Islet of Langerhans (tissue), 1 donor: ENCODE measurements at regions not wholly inside any gene's neighbourhood (a gene's known extent, or its start where the extent isn't known, plus 50 kb on each side); places are given as distances from the start of the nearest gene placed in this dataset.

Experiments
- FAIRE-seq: peaks from one replicate; lab custom pipeline; 2011; peaks lifted over from hg19 to GRCh38; lab: Jason Lieb, UNC

- peak; percentile 73 for FAIRE-seq
These were observed 123.3 kb upstream of the GADD45A start for GRCh38 chr1:67561704-67562113.

- no peak for FAIRE-seq
These were observed 121.3 kb upstream of the GADD45A start for GRCh38 chr1:67563684-67564083.

DNA sequence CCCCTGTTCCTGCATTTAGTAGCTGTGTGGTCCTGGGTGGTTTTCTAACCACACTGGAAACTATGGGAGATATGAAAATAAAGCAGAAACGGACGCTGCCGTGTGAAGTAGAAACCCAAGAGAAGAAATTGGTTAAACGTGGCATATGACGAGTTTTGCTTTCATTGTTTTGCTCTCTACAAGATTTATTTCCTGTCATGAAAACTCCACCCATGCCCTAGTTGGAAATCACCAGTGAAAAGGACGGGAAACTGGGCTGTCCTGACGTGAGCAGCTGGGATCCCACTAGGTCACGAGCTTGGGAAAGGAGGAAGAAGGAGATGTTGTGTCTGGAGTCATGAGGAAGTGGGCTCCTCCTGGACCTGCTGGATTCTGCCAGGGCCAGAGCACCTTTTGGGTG lies 120.8 kb upstream of the GADD45A start:
- no peak for FAIRE-seq

DNA sequence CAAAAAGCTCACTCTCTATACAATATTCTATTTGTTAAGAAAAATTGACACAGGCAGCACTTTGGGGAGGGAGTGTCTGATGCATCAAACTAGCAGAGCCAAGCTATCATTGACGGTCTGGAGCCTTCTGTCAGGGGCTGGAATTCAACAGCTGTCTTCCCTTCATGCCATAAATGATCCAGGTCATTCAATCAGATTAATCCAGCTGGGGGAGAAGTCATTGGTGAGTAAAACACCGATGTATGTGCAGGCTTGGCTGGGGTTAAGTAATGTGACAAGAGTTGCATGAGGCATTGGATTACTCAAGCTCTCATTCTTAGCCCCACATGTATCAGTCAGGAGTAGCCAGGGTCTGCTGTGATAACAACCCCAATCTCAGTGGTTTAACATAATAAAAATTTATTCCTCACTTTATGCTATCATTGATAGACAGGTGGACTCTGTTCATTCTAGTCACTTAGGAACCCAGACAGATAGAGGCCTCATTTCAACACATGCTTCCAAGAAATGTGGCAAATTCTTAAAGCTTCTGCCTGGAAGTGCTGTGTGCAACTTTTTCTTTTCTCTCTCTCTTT lies 118.1 kb upstream of the GADD45A start:
- no peak for FAIRE-seq

DNA sequence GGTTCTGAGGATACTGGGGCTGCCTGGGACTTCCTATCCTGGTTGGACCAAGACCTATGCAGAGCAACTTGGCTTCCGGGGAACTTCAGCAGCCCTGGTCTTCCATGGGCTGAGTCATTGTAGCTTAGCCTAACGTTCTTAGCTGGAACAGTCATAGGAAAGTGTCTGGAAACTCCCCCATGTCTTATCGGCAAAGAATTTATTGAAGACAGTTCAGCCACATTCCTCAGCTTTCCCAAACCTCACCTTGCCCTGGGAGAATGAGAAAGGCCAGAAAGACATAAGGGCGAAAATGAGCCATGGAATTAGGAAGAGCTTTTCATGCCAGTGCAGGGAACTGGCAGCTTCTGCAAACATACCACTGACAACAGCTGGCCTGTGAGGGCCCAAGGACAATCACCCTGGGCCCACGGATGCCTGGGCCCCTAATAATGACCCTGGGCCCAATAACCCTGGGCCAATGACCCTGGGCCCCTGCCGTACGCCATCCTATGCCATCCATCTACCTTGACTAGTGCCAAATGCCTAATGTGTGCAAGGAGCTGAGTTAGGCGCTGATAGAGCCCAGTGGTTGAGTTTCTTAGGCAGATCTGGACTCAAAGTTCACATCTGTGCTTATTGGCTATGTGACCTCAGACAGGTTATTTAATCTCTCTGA lies 114.4 kb upstream of the GADD45A start:
- FAIRE-seq = no peak

DNA sequence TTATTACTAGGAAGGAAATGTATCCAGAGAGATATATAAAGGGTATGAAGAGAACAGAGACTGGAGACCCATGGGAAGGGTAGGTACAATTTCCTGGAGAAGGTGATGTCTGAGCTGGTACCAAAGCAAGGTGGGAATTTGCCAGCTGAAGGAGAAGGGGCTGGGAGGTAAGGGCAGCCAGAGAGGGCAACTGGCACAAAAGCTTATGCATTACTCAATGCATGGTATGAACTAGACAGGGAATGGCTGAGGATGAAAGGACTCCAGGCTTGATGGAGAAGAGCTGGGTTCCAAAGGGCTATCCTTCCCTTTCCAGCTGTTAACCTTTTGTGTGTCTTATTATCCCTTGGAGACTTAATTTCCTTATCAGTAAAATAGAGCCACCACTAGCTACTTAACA lies 113.6 kb upstream of the GADD45A start:
- no peak for FAIRE-seq

DNA sequence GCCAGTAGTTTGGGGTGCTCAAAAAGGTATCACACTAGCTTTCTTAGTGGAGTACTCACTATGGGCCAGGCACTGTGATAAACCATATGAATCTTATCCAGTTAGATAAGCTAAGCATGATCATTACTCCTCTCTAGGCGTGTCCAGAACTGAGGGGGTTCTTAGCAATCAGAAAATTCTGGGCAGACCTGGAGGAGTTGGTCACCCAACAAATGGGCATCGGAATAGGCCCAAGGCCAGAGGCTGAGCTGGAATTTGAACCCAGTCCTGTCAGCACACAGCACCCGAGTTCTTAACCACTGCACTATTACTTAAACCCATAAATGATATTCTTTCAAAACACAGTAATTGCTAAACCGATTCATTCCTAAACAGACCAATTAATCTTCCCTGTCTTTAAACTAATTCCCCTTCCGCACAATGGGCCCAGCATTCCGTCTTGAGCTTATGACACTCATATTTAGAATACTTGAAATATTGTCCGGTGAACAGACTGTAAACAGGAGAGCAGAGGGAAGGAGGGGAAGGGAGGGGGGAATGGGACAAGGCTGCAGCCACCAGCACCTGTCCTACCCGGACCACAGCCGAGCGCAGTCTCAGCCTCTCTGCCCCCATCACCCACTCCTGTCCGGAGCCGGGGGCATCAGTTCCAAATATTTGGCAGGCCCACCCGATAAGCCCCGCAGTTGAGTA lies 113.0 kb upstream of the GADD45A start:
- no peak for FAIRE-seq

DNA sequence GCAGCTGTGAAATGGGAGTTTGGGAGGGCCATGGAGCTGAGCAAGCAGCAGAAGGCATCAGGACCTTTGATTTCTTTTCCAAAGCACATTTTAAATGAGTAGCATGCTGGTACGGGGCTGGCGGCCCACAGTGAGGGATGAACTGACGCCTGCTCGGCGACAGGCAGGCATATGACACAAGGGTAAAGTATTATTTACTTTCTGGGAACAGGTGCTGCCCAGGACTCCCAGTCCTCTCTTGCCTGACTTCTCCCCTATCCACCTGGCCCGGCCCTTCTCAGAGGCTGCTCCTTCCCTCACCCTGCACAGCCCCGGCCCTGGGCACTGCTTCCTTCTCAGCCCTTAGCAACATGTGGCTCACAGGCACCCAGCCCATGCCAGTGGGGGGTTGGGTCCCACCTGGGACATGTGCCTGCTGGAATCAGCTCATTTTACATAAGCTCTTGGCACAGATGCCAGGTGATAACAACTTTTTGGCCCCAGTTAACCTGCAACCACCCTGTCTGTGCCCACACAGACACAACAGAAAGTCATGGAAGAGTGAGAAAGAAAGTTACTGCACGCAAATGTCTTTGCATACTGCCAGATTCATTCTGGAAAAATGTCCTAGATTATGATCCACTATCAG lies 112.3 kb upstream of the GADD45A start:
- no peak for FAIRE-seq

DNA sequence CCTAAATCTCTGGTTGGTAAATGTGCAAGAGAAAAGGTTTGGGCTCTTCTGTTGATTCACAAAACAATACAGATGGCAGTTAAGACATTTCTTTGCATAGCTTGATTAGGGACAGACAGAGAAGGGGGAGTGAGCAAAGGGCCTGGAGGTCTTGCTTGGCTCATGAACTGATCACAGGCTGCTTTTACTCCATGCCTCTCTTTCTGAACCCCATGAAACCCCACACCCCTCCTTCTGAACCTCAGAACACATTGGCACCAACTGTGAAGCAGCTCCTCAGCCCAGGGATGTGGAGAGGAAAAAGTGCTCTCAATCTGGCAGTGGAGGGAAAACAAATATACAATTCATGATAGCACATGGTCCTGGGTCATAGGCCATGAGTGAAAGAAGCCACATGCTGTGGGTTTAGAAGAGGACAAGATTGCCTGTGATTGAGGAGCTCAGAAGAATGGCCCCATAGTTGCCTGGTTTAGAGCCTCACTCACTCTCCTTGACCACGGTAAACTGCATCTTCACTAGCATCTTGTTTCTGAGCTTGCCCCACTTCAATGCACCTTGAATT lies 111.6 kb upstream of the GADD45A start:
- no peak for FAIRE-seq

DNA sequence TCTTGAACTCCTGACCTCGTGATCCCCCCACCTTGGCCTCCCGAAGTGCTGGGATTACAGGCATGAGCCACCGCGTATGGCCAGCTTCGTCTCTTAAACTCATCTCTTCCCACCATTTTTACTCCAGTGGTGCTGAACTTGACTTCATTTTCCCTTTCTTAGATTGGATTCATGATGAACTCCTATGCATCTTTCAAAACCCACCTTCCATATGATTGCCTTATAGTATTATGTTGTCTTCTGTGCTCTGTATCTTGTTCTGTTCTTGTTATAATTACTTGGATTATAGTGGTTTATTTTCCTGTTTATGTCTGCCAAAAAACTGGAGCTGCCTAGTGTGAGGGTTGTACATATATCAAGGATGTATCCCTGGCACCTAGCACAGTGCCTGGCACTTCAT lies 110.8 kb upstream of the GADD45A start:
- no peak for FAIRE-seq

- FAIRE-seq = no peak
These were observed 109.1 kb upstream of the GADD45A start for GRCh38 chr1:67575861-67576260.

GRCh38 chr1:67576474-67576873 lies 108.5 kb upstream of the GADD45A start:
- FAIRE-seq = no peak

- no peak for FAIRE-seq
These were observed 107.4 kb upstream of the GADD45A start for GRCh38 chr1:67577646-67578045.

GRCh38 chr1:67578397-67579020 lies 106.5 kb upstream of the GADD45A start:
- no peak for FAIRE-seq

DNA sequence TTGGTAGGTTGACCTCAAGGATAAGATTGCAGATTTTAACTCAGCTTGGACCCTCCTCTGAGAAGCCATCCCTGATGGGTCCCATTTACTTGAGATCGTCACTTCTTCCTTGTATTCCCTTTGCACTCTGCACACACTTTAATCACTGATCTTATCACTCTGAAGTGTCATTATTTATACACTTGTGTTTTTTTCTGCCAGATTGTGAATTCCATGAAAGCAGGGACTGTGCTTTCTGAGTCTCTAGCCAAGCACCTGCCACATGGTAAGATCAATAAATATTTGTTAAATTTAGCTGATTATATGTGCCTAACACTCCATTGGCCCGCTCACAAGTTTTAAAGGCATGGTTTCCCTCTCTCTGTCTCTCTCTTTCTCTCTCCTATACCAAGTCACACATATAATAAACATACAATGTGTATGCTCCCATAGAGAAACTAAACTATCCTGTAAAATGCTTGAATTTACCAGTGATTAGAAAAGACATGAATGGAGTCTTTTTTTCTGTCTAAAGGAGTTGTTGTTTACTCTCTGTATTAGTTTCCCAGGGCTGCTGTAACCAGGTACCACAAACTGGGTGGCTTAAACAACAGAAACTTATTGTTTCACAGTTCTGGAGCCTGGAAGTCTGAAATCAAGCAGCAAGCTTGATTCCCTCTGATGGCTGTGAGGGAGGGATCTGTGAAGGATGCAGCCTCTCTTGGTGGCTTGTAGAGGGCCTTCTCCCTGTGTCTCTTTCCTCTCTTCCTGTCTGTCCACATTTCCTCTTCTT lies 105.2 kb upstream of the GADD45A start:
- FAIRE-seq = no peak

DNA sequence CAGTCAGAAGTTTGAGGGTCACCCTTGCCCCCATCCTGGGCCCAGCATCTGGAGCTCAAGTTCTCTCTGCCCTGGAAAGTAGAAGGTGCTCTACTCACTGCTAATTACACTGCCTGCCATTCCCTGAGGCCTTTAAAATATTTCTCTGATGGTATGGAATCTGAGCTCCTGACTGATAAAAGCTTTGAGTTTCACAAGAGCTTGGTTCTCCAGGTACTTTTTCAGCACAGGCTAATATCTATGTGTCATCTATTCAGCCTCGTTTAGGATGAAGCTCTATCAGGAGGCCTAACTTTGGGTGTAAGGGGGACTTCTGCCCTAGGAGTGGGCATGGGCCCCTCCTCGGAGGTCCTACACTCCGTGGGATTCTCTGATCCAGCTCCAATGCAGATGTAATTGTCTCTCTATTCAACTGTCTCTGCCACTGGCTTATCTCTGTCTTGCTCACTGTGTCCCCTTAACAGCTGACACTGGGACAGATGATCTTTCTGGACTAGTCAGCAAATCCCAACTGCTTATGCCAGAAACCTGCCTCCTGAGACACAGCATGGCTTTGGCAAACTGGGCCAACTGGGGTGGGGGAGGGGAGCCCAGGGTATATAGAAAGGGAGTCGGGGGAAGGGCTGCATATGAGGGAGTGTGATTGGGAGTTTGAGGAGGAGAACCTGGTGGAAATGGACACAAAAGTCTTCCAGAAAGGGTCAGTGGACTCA lies 104.2 kb upstream of the GADD45A start:
- no peak for FAIRE-seq

GRCh38 chr1:67582625-67583461 lies 102.2 kb upstream of the GADD45A start:
- FAIRE-seq = no peak

- no peak for FAIRE-seq
These were observed 101.5 kb upstream of the GADD45A start for GRCh38 chr1:67583462-67583950.

- no peak for FAIRE-seq
These were observed 100.1 kb upstream of the GADD45A start for GRCh38 chr1:67584938-67585337.

- FAIRE-seq = no peak
These were observed 98.4 kb upstream of the GADD45A start for GRCh38 chr1:67586596-67586995.
